H9 (cell line): ENCODE measurements at regions not wholly inside any gene's neighbourhood (a gene's known extent, or its start where the extent isn't known, plus 50 kb on each side); places are given as distances from the start of the nearest gene placed in this dataset.

Source experiments
- DNase-seq: peaks from one replicate; pipeline ENCODE4 v3.0.0-alpha.2; 2017
- H2AFZ ChIP-seq: one replicate; pipeline ENCODE4 v1.6.1; 2013; ENCODE audit warnings: mild to moderate bottlenecking, low read length, control low read depth, moderate library complexity
- H2AK5ac ChIP-seq: 2 replicates; pipeline ENCODE4 v1.6.1; 2013; ENCODE audit warnings: low read length, control low read depth, mixed read lengths; ENCODE audit not compliant: insufficient read length
- H2BK120ac ChIP-seq: one replicate; pipeline ENCODE4 v1.6.1; 2013; ENCODE audit warnings: low read depth, mild to moderate bottlenecking, low read length, control low read depth, inconsistent platforms; ENCODE audit not compliant: poor library complexity, severe bottlenecking
- H2BK12ac ChIP-seq: 2 replicates; pipeline ENCODE4 v1.6.1; 2013; ENCODE audit warnings: low read length, control low read depth, mixed read lengths, low read depth; ENCODE audit not compliant: insufficient read length
- H2BK15ac ChIP-seq: 2 replicates; pipeline ENCODE4 v1.6.1; 2013; ENCODE audit warnings: low read depth, low read length, control low read depth
- H2BK20ac ChIP-seq: one replicate; pipeline ENCODE4 v1.6.1; 2013; ENCODE audit warnings: low read depth, mild to moderate bottlenecking, low read length, control low read depth, inconsistent platforms; ENCODE audit not compliant: poor library complexity, severe bottlenecking
- H2BK5ac ChIP-seq: 2 replicates; pipeline ENCODE4 v1.6.1; 2013; ENCODE audit warnings: low read length, control low read depth, mixed read lengths; ENCODE audit not compliant: insufficient read length
- H3K14ac ChIP-seq: 2 replicates; pipeline ENCODE4 v1.6.1; 2013; ENCODE audit warnings: low read length, control low read depth; ENCODE audit not compliant: insufficient read depth
- H3K18ac ChIP-seq: 2 replicates; pipeline ENCODE4 v1.6.1; 2013; ENCODE audit warnings: low read depth, mild to moderate bottlenecking, mixed read lengths, low read length, control low read depth; ENCODE audit not compliant: insufficient read length
- H3K23ac ChIP-seq: 2 replicates; pipeline ENCODE4 v1.6.1; 2013; ENCODE audit warnings: low read length, control low read depth, mixed read lengths, low read depth; ENCODE audit not compliant: insufficient read length
- H3K23me2 ChIP-seq: 2 replicates; pipeline ENCODE4 v1.6.1; 2013; ENCODE audit warnings: low read depth, mild to moderate bottlenecking, mixed read lengths, low read length, control low read depth; ENCODE audit not compliant: insufficient read length, poor library complexity, severe bottlenecking
- H3K27ac ChIP-seq: 2 replicates; pipeline ENCODE4 v1.5.1; 2013; ENCODE audit warnings: low read length, control low read depth, mixed read lengths, low read depth; ENCODE audit not compliant: insufficient read length
- H3K27me3 ChIP-seq: 2 replicates; pipeline ENCODE4 v1.6.1; 2013; ENCODE audit warnings: low read length, control low read depth, inconsistent platforms; ENCODE audit not compliant: insufficient read depth
- H3K4ac ChIP-seq: 2 replicates; pipeline ENCODE4 v1.6.1; 2013; ENCODE audit warnings: low read depth, mild to moderate bottlenecking, control low read depth, inconsistent platforms, low read length, moderate library complexity
- H3K4me1 ChIP-seq: 2 replicates; pipeline ENCODE4 v1.6.1; 2013; ENCODE audit warnings: low read length, control low read depth, inconsistent platforms; ENCODE audit not compliant: insufficient read depth
- H3K4me2 ChIP-seq: 2 replicates; pipeline ENCODE4 v1.6.1; 2013; ENCODE audit warnings: low read length, control low read depth, mixed read lengths; ENCODE audit not compliant: insufficient read length, insufficient read depth
- H3K56ac ChIP-seq: 2 replicates; pipeline ENCODE4 v1.6.1; 2013; ENCODE audit warnings: low read depth, mild to moderate bottlenecking, mixed read lengths, low read length, control low read depth; ENCODE audit not compliant: insufficient read length
- H3K79me1 ChIP-seq: 2 replicates; pipeline ENCODE4 v1.6.1; 2013; ENCODE audit warnings: low read depth, mild to moderate bottlenecking, moderate library complexity, low read length, control low read depth, inconsistent platforms; ENCODE audit not compliant: insufficient read depth, poor library complexity, severe bottlenecking
- H3K79me2 ChIP-seq: 2 replicates; pipeline ENCODE4 v1.6.1; 2013; ENCODE audit warnings: low read length, control low read depth, inconsistent platforms; ENCODE audit not compliant: insufficient read depth
- H3K9ac ChIP-seq: 2 replicates; pipeline ENCODE4 v1.6.1; 2013; ENCODE audit warnings: low read length, control low read depth, mixed read lengths; ENCODE audit not compliant: insufficient read length; ENCODE audit errors: extremely low read depth
- H3K9me3 ChIP-seq: one replicate; pipeline ENCODE4 v1.6.1; 2013; ENCODE audit warnings: low read depth, low read length, inconsistent platforms; ENCODE audit not compliant: control insufficient read depth
- H3T11ph ChIP-seq: one replicate; pipeline ENCODE4 v1.6.1; 2013; ENCODE audit warnings: mild to moderate bottlenecking, low read length, control low read depth, inconsistent platforms
- H4K20me1 ChIP-seq: one replicate; pipeline ENCODE4 v1.6.1; 2013; ENCODE audit not compliant: control insufficient read depth, insufficient read length, insufficient read depth
- H4K5ac ChIP-seq: 2 replicates; pipeline ENCODE4 v1.6.1; 2013; ENCODE audit warnings: low read depth, mild to moderate bottlenecking, mixed read lengths, low read length, control low read depth; ENCODE audit not compliant: insufficient read length
- H4K8ac ChIP-seq: replicated peaks from 2 replicates; pipeline ENCODE4 v1.6.1; 2013; ENCODE audit warnings: low read length, control low read depth, mixed read lengths, low read depth; ENCODE audit not compliant: insufficient read length
- H4K91ac ChIP-seq: 2 replicates; pipeline ENCODE4 v1.6.1; 2013; ENCODE audit warnings: low read depth, mild to moderate bottlenecking, moderate library complexity, mixed read lengths, low read length, control low read depth; ENCODE audit not compliant: insufficient read length
- H3K27ac Mint-ChIP-seq, 3 experiments: 2 replicates in 2 of 3; 3 replicates in 1 of 3; pipeline ENCODE4 v1.8.0; 2020 to 2021; ENCODE audit warnings: mixed read lengths in 3 of 3, mild to moderate bottlenecking in 1 of 3, moderate library complexity in 1 of 3
- H3K27me3 Mint-ChIP-seq: 2 replicates; pipeline ENCODE4 v1.8.0; 2021; ENCODE audit warnings: low read depth, mild to moderate bottlenecking, moderate library complexity, mixed read lengths
- H3K36me3 Mint-ChIP-seq, 3 experiments: 2 replicates in 2 of 3; 3 replicates in 1 of 3; pipeline ENCODE4 v1.8.0; 2020 to 2021; ENCODE audit warnings: low read depth in 3 of 3, mixed read lengths in 3 of 3; ENCODE audit not compliant: insufficient read depth in 1 of 3
- H3K4me1 Mint-ChIP-seq, 2 experiments: 2 replicates each; pipeline ENCODE4 v1.8.0; 2020; ENCODE audit warnings: mixed read lengths in 2 of 2
- H3K4me3 Mint-ChIP-seq, 2 experiments: 2 replicates in 1 of 2; 3 replicates in 1 of 2; pipeline ENCODE4 v1.8.0; 2020 to 2021; ENCODE audit warnings: mild to moderate bottlenecking in 2 of 2, mixed read lengths in 2 of 2, moderate library complexity in 1 of 2
- H3K9me3 Mint-ChIP-seq, 2 experiments: 2 replicates in 1 of 2; 3 replicates in 1 of 2; pipeline ENCODE4 v1.8.0; 2020; ENCODE audit warnings: mild to moderate bottlenecking in 2 of 2, mixed read lengths in 2 of 2, moderate library complexity in 1 of 2
- CTCF ChIP-seq: fragments of 200-600 bp; sonication (generic); conservative IDR thresholded peaks from 3 replicates; pipeline ENCODE4 v1.8.0; 2021; ENCODE audit warnings: antibody characterized with exemption, mild to moderate bottlenecking
- WGBS: extraction: QIAGEN DNeasy Blood & Tissue Kit; methylation state at CpG from one replicate; pipeline ENCODE4 v1.1.7; 2013; ENCODE audit warnings: missing lambda C conversion rate, low lambda C conversion rate, mixed read lengths; ENCODE audit not compliant: insufficient read length; ENCODE audit errors: extremely low coverage; 5-methylcytosine and 5-hydroxymethylcytosine counted together

- Mint-ChIP-seq H3K9me3 (no peaks in the 10 kb centered on the region), H3K27me3 (peaks cover 3% of the 10 kb centered on the region; the same call in 1 of the 2 replicates), H3K4me3 (no peak overlapping the region), H3K27ac (no peak overlapping the region; a peak in 1 of 7 replicates), H3K4me1 (no peaks in the 10 kb centered on the region), H3K36me3 (no peaks in the 10 kb centered on the region)
- Histone ChIP-seq H2BK120ac (no peak overlapping the region), H3K56ac (no peak overlapping the region), H3K9me3 (no peaks in the 10 kb centered on the region), H3K14ac (no peak overlapping the region), H2AK5ac (no peak overlapping the region), H3K27me3 (no peaks in the 10 kb centered on the region), H3K23ac (no peak overlapping the region), H3K79me2 (no peaks in the 10 kb centered on the region), H2BK20ac (no peak overlapping the region), H2BK15ac (no peak overlapping the region), H3T11ph (no peak overlapping the region), H3K18ac (no peak overlapping the region), H4K20me1 (no peaks in the 10 kb centered on the region), H4K8ac (no peak overlapping the region), H2AFZ (no peak overlapping the region), H4K91ac (no peak overlapping the region), H3K79me1 (no peaks in the 10 kb centered on the region), H3K4me1 (no peaks in the 10 kb centered on the region), H3K4ac (no peak overlapping the region), H2BK5ac (no peak overlapping the region), H4K5ac (no peak overlapping the region), H3K9ac (no peak overlapping the region), H3K4me2 (no peak overlapping the region), H2BK12ac (no peak overlapping the region), H3K23me2 (no peaks in the 10 kb centered on the region), H3K27ac (no peak overlapping the region)
- WGBS = no CpG with 5 or more reads among the region's 3 CpGs
- TF ChIP-seq CTCF = no peak
- no peak for DNase-seq
Measured at GRCh38 chr6:50993941-50994720, 175.5 kb downstream of the TFAP2B start.
